C4-2B (cell line): ENCODE measurements at regions not wholly inside any gene's neighbourhood (a gene's known extent, or its start where the extent isn't known, plus 50 kb on each side); places are given as distances from the start of the nearest gene placed in this dataset.

Experiments used
- CTCF ChIP-seq: fragments of 450-650 bp; conservative IDR thresholded peaks from 2 replicates; pipeline ENCODE4 v1.5.1; 2017; ENCODE audit warnings: mild to moderate bottlenecking
- ZFX ChIP-seq: fragments of 450-650 bp; IDR thresholded peaks from 2 replicates; pipeline ENCODE4 v1.6.1; 2017

GRCh38 chr3:181533811-181534210, 177.9 kb upstream of the SOX2 start:
- no peak for TF ChIP-seq CTCF
- no peak for TF ChIP-seq ZFX
